GM19035 (cell line): ENCODE measurements at regions not wholly inside any gene's neighbourhood (a gene's known extent, or its start where the extent isn't known, plus 50 kb on each side); places are given as distances from the start of the nearest gene placed in this dataset.
"Not testable (repeated sequence)": the region's sequence is repeated elsewhere in the genome, so short reads cannot be mapped to it uniquely, and the experiment has no call there.

Experiments
- ATAC-seq: cut with Tn5 transposase; IDR thresholded peaks from one replicate; pipeline ENCODE4 v1.9.1; 2021; ENCODE audit not compliant: unreplicated experiment

GRCh38 chr13:27327633-27328032 lies 57.0 kb downstream of the RASL11A start:
- no peak for ATAC-seq

- no peak for ATAC-seq
These were observed 58.6 kb downstream of the RASL11A start for GRCh38 chr13:27329210-27329609.

- no peak for ATAC-seq
These were observed 64.3 kb downstream of the RASL11A start for GRCh38 chr13:27334774-27335435.

GRCh38 chr13:27336014-27336673 lies 65.5 kb downstream of the RASL11A start:
- ATAC-seq = no peak

- no peak for ATAC-seq
These were observed 67.6 kb downstream of the RASL11A start for GRCh38 chr13:27338207-27338606.

- ATAC-seq = no peak
These were observed 68.2 kb downstream of the RASL11A start for GRCh38 chr13:27338816-27339215.

GRCh38 chr13:27339299-27339698 lies 68.7 kb downstream of the RASL11A start:
- peak; percentile 58 for ATAC-seq

- no peak for ATAC-seq
These were observed 71.0 kb downstream of the RASL11A start for GRCh38 chr13:27341616-27342015.

GRCh38 chr13:27347211-27347772 lies 76.7 kb downstream of the RASL11A start:
- no peak for ATAC-seq

GRCh38 chr13:27348461-27348860 lies 76.0 kb upstream of the GTF3A start:
- no peak for ATAC-seq

- ATAC-seq = no peak
These were observed 75.0 kb upstream of the GTF3A start for GRCh38 chr13:27349458-27349857.

- not testable (repeated sequence) for ATAC-seq
These were observed 73.6 kb upstream of the GTF3A start for GRCh38 chr13:27350825-27351224.

- ATAC-seq = no peak
These were observed 71.7 kb upstream of the GTF3A start for GRCh38 chr13:27352698-27353097.

- peak; percentile 98 for ATAC-seq
These were observed 71.2 kb upstream of the GTF3A start for GRCh38 chr13:27353166-27353583.

GRCh38 chr13:27353708-27354107 lies 70.7 kb upstream of the GTF3A start:
- no peak for ATAC-seq

GRCh38 chr13:27354379-27354778 lies 70.0 kb upstream of the GTF3A start:
- ATAC-seq = no peak

GRCh38 chr13:27355894-27356293 lies 68.5 kb upstream of the GTF3A start:
- ATAC-seq = no peak

GRCh38 chr13:27358420-27358819 lies 66.0 kb upstream of the GTF3A start:
- no peak for ATAC-seq

GRCh38 chr13:27359199-27359821 lies 65.1 kb upstream of the GTF3A start:
- no peak for ATAC-seq

- ATAC-seq = no peak
These were observed 63.9 kb upstream of the GTF3A start for GRCh38 chr13:27360562-27360961.

GRCh38 chr13:27362064-27362751 lies 62.2 kb upstream of the GTF3A start:
- peak; percentile 87 for ATAC-seq
